ENCODE measurements at regions not wholly inside any gene's neighbourhood (a gene's known extent, or its start where the extent isn't known, plus 50 kb on each side); places are given as distances from the start of the nearest gene placed in this dataset.

DNA sequence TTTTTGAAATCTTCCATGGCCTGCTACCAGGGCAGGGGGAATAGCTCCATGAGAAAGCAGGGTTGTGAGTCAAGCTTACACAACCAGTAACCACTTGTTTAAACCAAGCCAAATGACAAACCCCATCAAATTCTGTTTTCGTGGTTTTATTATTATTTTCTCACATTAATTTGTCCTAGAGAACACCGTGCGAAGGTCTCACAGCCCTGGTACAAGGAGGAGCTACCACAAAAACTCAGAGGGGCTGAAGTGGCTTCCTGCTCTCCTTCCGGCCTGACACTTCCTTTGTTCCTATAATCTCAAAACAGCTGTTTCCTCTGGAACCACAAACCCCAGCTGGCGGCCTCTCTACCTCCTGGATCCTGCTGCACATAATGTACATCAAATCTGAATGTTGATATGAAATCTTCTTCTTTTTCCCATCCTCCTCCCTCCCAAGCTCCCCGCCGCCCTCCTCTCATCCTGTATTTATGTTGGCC lies 375.9 kb downstream of the MCTP2 start (continued):
- TF ChIP-seq, protein P1, sequence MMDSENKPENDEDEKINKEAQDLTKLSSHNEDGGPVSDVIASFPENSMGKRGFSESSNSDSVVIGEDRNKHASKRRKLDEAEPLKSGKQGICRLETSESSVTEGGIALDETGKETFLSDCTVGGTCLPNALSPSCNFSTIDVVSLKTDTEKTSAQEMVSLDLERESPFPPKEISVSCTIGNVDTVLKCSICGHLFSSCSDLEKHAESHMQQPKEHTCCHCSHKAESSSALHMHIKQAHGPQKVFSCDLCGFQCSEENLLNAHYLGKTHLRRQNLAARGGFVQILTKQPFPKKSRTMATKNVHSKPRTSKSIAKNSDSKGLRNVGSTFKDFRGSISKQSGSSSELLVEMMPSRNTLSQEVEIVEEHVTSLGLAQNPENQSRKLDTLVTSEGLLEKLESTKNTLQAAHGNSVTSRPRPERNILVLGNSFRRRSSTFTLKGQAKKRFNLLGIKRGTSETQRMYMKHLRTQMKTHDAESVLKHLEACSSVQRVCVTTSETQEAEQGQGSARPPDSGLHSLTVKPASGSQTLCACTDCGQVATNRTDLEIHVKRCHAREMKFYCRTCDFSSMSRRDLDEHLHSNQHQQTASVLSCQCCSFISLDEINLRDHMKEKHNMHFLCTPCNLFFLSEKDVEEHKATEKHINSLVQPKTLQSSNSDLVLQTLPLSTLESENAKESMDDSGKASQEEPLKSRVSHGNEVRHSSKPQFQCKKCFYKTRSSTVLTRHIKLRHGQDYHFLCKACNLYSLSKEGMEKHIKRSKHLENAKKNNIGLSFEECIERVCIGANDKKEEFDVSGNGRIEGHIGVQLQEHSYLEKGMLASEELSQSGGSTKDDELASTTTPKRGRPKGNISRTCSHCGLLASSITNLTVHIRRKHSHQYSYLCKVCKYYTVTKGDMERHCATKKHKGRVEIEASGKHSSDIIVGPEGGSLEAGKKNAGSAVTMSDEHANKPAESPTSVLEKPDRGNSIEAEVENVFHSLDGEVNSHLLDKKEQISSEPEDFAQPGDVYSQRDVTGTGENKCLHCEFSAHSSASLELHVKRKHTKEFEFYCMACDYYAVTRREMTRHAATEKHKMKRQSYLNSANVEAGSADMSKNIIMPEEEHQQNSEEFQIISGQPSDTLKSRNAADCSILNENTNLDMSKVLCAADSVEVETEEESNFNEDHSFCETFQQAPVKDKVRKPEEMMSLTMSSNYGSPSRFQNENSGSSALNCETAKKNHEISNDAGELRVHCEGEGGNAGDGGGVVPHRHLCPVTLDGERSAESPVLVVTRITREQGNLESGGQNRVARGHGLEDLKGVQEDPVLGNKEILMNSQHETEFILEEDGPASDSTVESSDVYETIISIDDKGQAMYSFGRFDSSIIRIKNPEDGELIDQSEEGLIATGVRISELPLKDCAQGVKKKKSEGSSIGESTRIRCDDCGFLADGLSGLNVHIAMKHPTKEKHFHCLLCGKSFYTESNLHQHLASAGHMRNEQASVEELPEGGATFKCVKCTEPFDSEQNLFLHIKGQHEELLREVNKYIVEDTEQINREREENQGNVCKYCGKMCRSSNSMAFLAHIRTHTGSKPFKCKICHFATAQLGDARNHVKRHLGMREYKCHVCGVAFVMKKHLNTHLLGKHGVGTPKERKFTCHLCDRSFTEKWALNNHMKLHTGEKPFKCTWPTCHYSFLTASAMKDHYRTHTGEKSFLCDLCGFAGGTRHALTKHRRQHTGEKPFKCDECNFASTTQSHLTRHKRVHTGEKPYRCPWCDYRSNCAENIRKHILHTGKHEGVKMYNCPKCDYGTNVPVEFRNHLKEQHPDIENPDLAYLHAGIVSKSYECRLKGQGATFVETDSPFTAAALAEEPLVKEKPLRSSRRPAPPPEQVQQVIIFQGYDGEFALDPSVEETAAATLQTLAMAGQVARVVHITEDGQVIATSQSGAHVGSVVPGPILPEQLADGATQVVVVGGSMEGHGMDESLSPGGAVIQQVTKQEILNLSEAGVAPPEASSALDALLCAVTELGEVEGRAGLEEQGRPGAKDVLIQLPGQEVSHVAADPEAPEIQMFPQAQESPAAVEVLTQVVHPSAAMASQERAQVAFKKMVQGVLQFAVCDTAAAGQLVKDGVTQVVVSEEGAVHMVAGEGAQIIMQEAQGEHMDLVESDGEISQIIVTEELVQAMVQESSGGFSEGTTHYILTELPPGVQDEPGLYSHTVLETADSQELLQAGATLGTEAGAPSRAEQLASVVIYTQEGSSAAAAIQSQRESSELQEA (CRISPR knock-in tag; IDR thresholded peaks at IDR 0.05; ENCODE audit: not compliant biosample characterization): no peak
- TF ChIP-seq SNRNP70 (IDR thresholded peaks at IDR 0.05; ENCODE audit: low read depth, low read length): no peak
- no peak for TF ChIP-seq ZBTB3 (CRISPR knock-in tag; IDR thresholded peaks at IDR 0.05; ENCODE audit: borderline replicate concordance, low read depth)

DNA sequence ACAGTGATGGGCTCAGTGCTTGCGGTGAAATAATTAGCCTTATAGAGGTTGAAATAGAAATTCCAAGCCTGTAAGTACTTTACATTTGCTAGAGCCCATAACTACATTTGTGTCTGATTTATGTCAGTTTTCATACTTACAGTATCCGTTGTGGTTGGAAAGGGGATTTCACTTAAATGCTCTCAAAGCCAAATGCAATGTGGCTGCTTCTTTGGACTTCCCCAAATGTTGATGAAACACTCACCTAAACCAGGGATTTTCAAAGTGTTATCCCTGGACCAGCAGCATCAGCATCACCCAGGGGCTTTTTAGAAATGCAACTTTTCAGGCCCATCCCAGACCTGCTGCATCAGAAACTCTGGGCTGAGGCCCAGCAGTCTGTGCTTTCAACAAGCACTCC lies 378.7 kb downstream of the MCTP2 start:
- ATAC-seq (no peak), DNase-seq (ENCODE audit: low spot score) (no peak), FAIRE-seq (no peak)
- Histone ChIP-seq H2AFZ (ENCODE audit: low read length) (no peak overlapping the region), H3K79me2 (ENCODE audit: insufficient read depth, low read length) (no peaks in the 10 kb centered on the region), H3K36me3 (replicated peaks in 1 of 2; ENCODE audit: control insufficient read depth in 1 of 2, insufficient read depth in 2 of 2, low read length in 2 of 2) (no peaks in the 10 kb centered on the region), H3K9ac (ENCODE audit: insufficient read depth, low read depth, low read length) (no peak overlapping the region), H3K4me2 (ENCODE audit: low read depth, low read length) (no peak overlapping the region), H4K20me1 (ENCODE audit: insufficient read depth, low read length) (no peaks in the 10 kb centered on the region), H3K27ac (ENCODE audit: extremely low read length, insufficient read depth, low read length) (no peak overlapping the region), H3K27me3 (ENCODE audit: control insufficient read depth in 1 of 2, insufficient read depth in 2 of 2, low read length in 2 of 2) (no peaks in the 10 kb centered on the region), H3K9me3 (ENCODE audit: low read length) (no peaks in the 10 kb centered on the region; the same call in 1 of the 2 replicates), H3K4me1 (ENCODE audit: insufficient read depth, low read length) (no peaks in the 10 kb centered on the region), H3K4me3 (replicated peaks in 1 of 3; ENCODE audit: insufficient read depth in 1 of 3, low read depth in 2 of 3, low read length in 3 of 3) (no peak overlapping the region)
- no TSS peak for BruUV-seq (replicated peaks)
- in situ Hi-C loops (cut with HindIII; ENCODE audit: extremely low pct_ligation_motif_present, low pct_unique_long_range_greater_than_20kb): no loop called here
- CTCF ChIA-PET (ENCODE audit: low intra/inter-chr PET ratio, low total read pairs): no interaction called here
- intact Hi-C loops (cut with micrococcal nuclease; ENCODE audit: unreplicated experiment): no loop called here
- no peak for TF ChIP-seq TOPORS (CRISPR knock-in tag; IDR thresholded peaks at IDR 0.05)
- no peak for TF ChIP-seq SAP130 (CRISPR knock-in tag; IDR thresholded peaks at IDR 0.05; ENCODE audit: low read depth)
- no peak for TF ChIP-seq ZFX (CRISPR knock-in tag; IDR thresholded peaks at IDR 0.05; ENCODE audit: low read depth)
- no peak for TF ChIP-seq SMARCC2 (IDR thresholded peaks at IDR 0.05)
- no peak for TF ChIP-seq ZKSCAN5 (CRISPR knock-in tag; IDR thresholded peaks at IDR 0.05)
- POLR2A ChIA-PET: no interaction called here
- 3% methylated on average over 2 of the region's 2 CpGs for WGBS (ENCODE audit: low lambda C conversion rate)
